ENCODE measurements at regions not wholly inside any gene's neighbourhood (a gene's known extent, or its start where the extent isn't known, plus 50 kb on each side); places are given as distances from the start of the nearest gene placed in this dataset.

GRCh38 chr11:21921151-21921550 lies 271.7 kb upstream of the ANO5 start (continued):
- no peak for TF ChIP-seq ESRRA (IDR thresholded peaks at IDR 0.05; ENCODE audit: borderline replicate concordance, low read length)
- TF ChIP-seq POLR2AphosphoS2 (conservative IDR thresholded peaks at IDR 0.05; ENCODE audit: low read length), result no peak
- TF ChIP-seq CBX8 (IDR thresholded peaks at IDR 0.05), result no peak

- DNase-seq (ENCODE audit: low read depth in 1 of 2, low spot score in 1 of 2), result no peak
- no peak for FAIRE-seq
- Histone ChIP-seq H3K9me3 (no peaks in the 10 kb centered on the region), H3K4me1 (no peaks in the 10 kb centered on the region), H3K27ac (no peak overlapping the region), H3K4me3 (no peak overlapping the region), H3K4me2 (no peak overlapping the region)
- ChIA-PET POLR2A (no interaction called here), CTCF (no interaction called here)
- ATAC-seq, result no peak
- WGBS (ENCODE audit: missing lambda C conversion rate), result 5% methylated on average over 1 of the region's 1 CpG
- TF ChIP-seq, protein P1, sequence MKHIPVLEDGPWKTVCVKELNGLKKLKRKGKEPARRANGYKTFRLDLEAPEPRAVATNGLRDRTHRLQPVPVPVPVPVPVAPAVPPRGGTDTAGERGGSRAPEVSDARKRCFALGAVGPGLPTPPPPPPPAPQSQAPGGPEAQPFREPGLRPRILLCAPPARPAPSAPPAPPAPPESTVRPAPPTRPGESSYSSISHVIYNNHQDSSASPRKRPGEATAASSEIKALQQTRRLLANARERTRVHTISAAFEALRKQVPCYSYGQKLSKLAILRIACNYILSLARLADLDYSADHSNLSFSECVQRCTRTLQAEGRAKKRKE (CRISPR knock-in tag; IDR thresholded peaks at IDR 0.05; ENCODE audit: low read depth), result no peak
- no peak for TF ChIP-seq JUNB (IDR thresholded peaks at IDR 0.05)
- no peak for TF ChIP-seq KDM5A (IDR thresholded peaks at IDR 0.05)
- no peak for TF ChIP-seq CHD4 (IDR thresholded peaks at IDR 0.05; ENCODE audit: borderline replicate concordance)
- no peak for TF ChIP-seq SREBF2 (IDR thresholded peaks at IDR 0.05)
- no peak for TF ChIP-seq JUN (IDR thresholded peaks at IDR 0.05)
Measured at GRCh38 chr11:21924262-21924661, 268.6 kb upstream of the ANO5 start.

DNA sequence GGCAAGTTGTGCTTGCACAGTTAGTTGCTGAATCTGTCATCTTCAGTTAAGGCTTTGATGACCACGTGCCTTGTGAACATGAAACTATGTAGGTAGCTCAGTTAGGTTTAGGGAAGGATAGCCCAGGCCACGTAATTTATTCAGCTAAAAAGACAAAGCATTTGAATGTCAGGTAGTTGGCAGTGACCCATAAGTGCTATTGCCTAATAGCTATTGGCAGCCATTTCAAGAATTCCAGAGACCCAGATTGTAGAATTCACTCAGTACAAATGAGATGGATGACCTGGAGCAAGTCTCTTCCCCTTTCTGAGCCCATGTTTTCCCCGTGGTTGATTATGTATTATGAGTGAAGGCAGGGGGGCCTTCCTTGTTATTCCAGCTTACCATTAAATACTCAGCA lies 265.3 kb upstream of the ANO5 start:
- no peak overlapping the region for H3K4me3 ChIP-seq
- no peaks in the 10 kb centered on the region for H3K9me3 ChIP-seq
- 12% methylated on average over 3 of the region's 3 CpGs for WGBS (ENCODE audit: missing lambda C conversion rate)
- ChIA-PET CTCF (interaction anchor here (0.7 kb wide), 1 partner anchor 33 kb away, joined by 3 read pairs; no protein-coding TSS in a partner anchor), POLR2A (no interaction called here)
- no peak overlapping the region for H3K4me2 ChIP-seq
- FAIRE-seq (no peak), DNase-seq (ENCODE audit: low read depth in 1 of 2, low spot score in 1 of 2) (no peak), ATAC-seq (no peak)
- no peaks in the 10 kb centered on the region for H3K4me1 ChIP-seq
- TF ChIP-seq MYC (IDR thresholded peaks at IDR 0.05; ENCODE audit: borderline replicate concordance, low read length) (no peak), JUNB (IDR thresholded peaks at IDR 0.05) (no peak)
- no peak overlapping the region for H3K27ac ChIP-seq

DNA sequence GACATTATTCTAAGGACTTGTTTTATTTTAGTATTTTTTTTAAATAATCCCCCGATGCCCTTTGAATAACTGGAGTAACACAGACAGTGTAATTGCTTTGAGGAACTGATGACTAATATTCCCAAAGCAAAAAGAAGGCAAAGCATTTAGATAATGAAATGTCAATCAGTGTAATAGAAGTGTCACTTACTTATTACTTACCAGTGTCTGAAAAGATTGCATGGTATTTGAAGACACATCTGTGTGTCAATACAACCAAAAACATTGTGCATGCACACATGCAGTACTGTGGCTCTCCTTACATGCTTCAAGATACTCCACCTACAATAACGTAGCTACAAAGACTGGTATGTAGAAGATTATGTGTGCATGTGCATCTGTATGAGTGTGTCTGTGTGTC lies 264.0 kb upstream of the ANO5 start:
- no peak overlapping the region for H3K4me3 ChIP-seq
- FAIRE-seq, result no peak
- H3K9me3 ChIP-seq, result no peaks in the 10 kb centered on the region
- no peak overlapping the region for H3K4me2 ChIP-seq
- ATAC-seq, result no peak
- WGBS (ENCODE audit: missing lambda C conversion rate), result 38% methylated on average over 2 of the region's 2 CpGs
- POLR2A ChIA-PET, result no interaction called here
- no peak for DNase-seq (ENCODE audit: low read depth in 1 of 2, low spot score in 1 of 2)
- H3K27ac ChIP-seq, result no peak overlapping the region
- no peaks in the 10 kb centered on the region for H3K4me1 ChIP-seq
- TF ChIP-seq CEBPB (IDR thresholded peaks at IDR 0.05) (no peak), FOSB (CRISPR knock-in tag; IDR thresholded peaks at IDR 0.05) (no peak), PHF8 (IDR thresholded peaks at IDR 0.05; ENCODE audit: borderline replicate concordance, low read depth) (no peak), RNF2 (IDR thresholded peaks at IDR 0.05; ENCODE audit: borderline replicate concordance, low read depth) (no peak), MYC (IDR thresholded peaks at IDR 0.05; ENCODE audit: borderline replicate concordance, low read length) (no peak), RARB (CRISPR knock-in tag; IDR thresholded peaks at IDR 0.05) (no peak), CBX8 (IDR thresholded peaks at IDR 0.05) (no peak), HOXB5 (CRISPR knock-in tag; IDR thresholded peaks at IDR 0.05) (no peak), RAD21 (conservative IDR thresholded peaks at IDR 0.05 in 1 of 2, IDR thresholded peaks at IDR 0.05 in 1 of 2) (no peak), POLR2A (IDR thresholded peaks at IDR 0.05; ENCODE audit: low read length) (no peak), HOXA7 (CRISPR knock-in tag; IDR thresholded peaks at IDR 0.05) (no peak), MAZ (IDR thresholded peaks at IDR 0.05; ENCODE audit: borderline replicate concordance, low read depth, low read length) (no peak), CHD4 (IDR thresholded peaks at IDR 0.05; ENCODE audit: borderline replicate concordance) (no peak), ESRRA (IDR thresholded peaks at IDR 0.05; ENCODE audit: borderline replicate concordance, low read length) (no peak), BHLHE40 (IDR thresholded peaks at IDR 0.05; ENCODE audit: low read depth, low read length) (no peak)
- TF ChIP-seq, protein P2, sequence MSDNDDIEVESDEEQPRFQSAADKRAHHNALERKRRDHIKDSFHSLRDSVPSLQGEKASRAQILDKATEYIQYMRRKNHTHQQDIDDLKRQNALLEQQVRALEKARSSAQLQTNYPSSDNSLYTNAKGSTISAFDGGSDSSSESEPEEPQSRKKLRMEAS (IDR thresholded peaks at IDR 0.05), result no peak
- CTCF ChIA-PET, result no interaction called here

Measured in A549 (cell line).